ENCODE measurements at regions not wholly inside any gene's neighbourhood (a gene's known extent, or its start where the extent isn't known, plus 50 kb on each side); places are given as distances from the start of the nearest gene placed in this dataset.

DNA sequence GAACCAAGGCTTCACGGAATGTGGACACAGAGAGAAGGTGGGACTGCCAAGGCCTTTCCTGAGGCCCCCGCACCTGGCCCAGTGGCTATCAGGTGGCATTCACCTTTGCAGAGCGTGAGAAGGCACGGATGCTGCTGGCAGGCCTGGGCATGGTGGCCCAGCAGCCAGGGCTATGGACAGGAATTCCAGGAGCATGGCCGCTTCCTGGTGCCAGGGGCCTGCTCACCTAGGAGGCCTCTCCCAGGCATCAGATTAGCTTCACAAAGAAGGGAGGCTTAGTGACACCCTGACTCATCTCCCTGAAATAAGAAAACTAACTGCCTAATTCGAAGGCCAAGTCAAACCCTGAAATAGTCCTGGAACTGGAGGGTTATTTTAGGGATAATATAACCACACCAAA, 155.8 kb downstream of the TEX29 start:
- DNase-seq (ENCODE audit: low spot score): no peak

DNA sequence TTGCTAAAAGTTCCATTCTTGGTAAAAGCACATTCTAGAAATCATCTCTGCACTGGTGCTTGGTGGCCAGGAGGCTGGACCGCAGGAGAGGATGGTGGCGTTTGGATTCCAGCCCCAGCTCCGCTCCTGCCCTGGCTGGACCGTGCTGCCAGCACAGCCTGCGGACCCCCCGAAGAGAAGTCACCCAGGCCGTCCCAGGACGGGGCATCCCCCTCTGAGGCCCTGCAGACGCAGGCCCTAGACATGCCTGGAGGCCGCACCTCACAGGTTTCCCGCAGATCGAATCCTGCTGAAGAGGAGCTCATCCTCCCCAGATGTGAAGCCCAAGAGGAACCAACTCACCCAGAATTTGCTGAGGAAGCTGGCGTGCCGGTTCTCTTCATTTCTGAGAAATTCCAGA, 159.0 kb downstream of the TEX29 start:
- DNase-seq (ENCODE audit: low spot score): no peak

DNA sequence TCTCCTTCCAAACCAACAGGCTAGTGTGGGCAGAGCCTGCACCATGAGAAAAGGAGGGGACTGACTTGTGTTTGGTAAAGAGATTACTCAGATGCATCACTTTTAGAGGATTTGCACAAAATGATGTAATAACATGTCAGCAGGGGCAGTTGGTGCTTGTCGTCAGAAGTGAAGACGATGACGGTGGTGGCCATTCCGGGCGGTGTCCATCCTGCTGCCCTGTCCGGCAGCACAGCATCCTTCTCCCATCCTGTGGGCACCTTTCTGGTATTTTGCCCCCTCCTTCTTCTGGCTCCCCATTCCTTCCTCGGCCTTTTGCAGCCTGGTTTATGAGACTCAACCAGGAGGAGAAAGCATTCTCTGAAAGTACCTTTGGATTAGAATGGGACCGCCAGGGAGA, 160.1 kb downstream of the TEX29 start:
- DNase-seq (ENCODE audit: low spot score): no peak

DNA sequence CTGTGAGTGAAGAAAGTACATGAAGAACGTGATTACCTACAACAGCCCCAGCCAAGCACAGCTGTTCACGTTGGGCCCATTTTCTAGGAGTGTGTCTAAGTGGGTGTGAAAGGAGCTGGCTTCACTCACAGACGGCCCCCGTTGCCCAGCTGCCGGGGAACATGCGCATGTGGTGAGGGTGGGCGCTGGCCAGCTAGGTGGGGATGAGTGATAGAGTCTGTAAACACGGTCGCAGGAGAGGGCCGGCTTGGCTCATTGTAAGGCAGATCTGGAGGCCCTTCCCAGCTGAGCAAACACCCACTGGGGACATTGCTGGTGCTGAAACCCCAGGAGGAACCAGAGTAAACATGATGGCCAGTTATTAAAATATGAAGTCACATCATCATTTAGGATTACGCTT, 160.5 kb downstream of the TEX29 start:
- DNase-seq (ENCODE audit: low spot score): no peak

DNA sequence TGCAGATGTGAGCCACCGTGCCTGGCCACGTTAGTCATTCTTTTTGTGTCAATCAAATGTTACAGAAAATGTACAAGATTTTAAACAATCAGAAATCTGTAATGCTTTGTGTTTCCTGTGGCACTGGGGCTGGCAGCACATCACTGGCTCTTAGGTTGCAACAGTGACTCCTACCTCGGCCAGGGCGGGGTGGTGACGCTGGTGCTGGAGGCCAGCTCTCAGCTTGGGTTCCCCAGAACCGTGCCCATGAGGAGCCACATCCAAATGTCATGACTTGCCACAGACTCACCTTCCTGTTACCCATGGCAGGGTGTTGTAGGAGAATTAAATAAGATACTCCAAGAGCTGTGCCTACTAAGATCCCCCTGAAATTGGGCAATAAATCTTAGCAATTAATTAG, 161.7 kb downstream of the TEX29 start:
- DNase-seq (ENCODE audit: low spot score): no peak

DNA sequence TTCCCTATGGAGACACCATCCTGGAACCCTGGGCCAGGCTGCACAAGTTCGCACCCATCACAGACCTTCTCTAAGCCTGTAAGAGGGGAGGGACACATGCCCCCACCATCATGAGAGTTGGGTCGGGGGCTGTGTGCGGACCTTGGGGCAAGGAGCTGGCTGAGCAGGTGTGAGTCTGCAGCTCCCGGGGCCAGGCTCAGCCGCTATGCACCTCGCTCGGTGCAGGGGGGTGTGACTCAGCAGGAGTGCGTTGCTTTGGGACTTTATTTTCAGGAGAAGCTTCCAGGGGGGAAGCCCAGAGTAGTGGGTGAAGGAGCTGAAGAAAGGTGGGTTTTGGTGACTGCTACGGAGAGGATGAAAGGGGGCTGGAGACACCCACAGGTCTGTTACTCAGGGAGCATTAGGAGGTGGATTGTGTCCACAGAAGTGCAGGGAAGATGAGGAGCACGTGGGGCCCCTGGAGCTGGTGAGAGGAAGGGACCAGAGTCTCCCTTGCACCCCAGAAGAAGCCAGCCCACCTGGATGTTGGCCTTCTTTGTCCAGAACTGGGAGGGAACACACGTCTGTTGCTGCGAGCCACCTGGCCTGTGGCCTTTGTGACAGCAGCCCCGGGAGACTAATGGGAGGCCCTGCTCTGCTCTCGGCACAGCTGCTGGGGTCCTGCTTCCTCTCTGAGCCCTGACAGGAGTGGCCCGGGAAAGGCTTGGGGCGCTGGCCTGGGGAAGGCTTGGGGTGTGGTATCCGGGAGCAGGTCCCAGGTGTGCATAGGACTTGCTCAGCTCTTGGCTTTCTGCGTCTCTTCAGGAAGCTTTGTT, 162.6 kb downstream of the TEX29 start:
- no peak for DNase-seq (ENCODE audit: low spot score)

DNA sequence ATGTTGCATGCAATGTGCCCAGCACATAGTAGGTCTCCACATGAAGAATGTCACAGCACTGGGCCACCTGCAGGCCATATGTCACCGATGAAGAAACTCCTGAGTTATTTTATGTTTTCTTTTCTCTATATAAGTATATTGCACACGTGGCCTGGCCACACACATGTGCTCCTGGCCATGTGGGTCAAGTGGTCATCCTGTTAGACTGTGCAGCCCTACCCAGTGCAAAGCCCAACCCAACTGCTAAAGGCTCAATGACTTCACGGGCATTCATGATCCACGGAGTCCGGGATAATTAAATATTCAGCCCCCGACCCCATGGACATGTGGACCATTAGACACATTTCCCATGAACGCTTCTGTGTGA, 163.2 kb downstream of the TEX29 start:
- no peak for DNase-seq (ENCODE audit: low spot score)

DNA sequence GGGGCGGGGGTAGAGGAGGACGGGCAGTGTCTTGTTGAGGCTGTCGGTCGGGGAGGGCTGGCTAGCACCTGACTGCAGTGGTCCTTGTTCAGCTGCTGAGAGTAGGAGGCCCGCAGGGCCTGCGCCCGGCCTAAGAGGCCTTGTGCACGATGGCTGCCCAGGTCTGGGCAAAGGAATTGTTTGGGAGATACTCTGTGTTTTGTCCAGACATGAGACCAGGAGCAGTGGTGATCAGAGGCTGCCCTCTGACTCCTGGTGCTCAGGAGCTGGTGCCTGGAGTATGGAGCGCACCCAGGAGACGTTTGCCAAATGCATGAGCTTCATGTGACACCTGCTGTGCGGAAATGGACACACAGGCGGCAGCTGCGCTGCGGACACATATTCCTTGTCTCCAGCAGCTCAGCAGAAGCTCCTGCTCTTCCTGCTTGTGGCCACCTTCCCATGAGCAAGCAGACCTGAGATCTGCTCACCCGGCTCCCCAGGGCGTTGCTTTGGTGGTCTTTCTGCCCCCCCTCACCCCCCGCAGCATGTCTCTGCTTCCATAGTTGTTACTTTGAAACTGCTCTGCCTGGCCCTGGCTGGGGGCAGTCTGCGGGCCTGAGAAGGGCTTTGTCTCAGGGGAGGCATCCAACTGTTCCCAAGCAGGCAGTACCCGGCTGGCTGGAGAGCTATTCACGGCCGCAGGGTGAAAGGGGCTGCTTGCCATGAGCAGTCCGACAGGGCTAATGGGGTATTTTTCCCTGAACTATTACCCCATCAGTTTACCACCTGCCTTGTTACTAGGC, 163.9 kb downstream of the TEX29 start:
- no peak for DNase-seq (ENCODE audit: low spot score)

DNA sequence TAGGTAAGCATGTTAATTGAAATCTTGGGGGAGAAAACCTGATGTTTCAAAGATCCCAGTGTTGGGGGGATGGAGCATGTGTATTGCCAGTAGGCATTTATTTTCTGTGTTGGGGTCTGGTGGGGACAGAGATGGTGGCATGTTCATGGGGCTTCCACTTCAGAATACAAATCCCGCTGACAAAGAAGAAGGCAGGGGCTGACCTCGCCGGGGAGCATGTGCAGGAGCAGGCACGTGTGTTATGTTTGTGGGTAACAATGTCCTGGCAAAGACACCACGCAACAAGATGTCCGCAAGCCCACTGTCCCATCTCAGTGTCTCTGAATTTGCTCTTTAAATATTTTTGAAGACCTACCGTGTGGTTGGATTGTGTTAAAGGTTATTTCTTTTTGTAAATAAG, 164.5 kb downstream of the TEX29 start:
- DNase-seq (ENCODE audit: low spot score): no peak

DNA sequence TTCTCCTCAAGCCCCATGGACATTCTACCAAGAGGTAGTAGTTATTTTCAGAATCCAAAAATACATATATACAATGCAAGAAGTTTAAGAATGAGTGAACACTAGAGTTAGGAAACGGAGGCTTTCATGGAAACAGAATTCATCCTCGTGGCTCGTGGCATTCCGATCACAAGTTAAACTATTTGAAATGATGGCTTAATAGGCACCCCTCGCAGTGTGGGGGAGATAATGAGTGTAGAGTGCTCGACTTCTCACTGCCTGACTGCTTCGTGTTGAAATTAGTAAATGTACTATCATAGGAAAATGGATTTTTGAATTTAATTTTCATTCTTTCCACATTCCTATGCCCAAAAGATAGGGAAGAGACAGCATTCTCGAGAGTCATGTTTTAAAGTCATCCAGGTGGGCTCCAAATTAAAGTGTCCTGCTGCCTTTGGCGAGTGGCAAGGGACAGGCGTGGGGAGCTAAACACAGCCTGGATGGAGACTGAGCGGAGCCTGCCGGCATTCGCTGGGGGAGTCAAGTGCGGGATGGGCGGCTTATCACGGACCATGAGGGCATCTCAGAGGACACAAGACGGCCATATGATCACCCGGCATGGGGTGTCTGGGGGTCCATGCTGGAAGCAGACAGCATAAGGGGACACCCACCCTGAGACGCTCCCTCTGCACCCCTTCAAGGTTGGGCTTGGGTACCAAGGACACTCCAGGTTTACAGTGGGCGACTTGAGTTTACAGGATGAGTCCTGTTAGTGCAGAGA, 165.2 kb downstream of the TEX29 start:
- no peak for DNase-seq (ENCODE audit: low spot score)

DNA sequence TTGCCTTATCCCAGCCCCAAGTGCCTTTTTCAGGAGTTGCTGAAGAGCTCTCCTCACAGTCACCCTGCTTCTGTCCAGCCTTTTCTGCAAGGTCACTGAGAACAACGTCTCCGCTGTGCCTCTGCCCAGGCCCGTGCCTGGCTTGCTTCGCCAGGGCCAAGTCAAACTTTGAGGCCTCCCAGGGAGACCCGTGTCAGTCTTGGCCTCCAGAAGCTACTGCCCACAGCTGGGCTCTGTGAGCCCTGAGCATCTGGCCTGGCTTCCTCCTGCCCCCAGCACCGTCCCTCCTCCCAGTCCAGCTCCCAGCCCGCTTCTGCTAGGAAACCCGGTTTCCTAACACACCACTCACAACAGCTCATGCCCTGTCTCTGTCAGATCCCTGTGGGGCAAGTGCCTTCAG, 165.9 kb downstream of the TEX29 start:
- no peak for DNase-seq (ENCODE audit: low spot score)

DNA sequence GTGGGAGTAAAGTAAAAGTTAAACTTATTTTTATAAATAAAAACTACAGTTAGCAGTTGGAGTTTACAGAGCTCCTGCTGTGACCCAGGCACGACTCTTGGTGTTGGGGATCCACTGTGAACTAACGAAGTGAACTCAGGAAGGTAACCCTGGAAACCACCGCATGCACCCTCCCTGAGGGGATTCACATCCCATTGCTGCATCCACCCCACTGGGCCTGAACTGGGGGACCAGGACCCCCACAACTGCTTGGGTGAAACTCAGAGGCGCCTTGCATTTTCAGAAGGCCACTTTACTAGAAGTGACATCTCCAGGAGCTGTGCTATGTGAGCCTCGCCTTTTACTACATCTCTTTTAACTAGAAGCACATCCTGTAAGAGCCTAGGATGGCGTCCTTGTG, 166.4 kb downstream of the TEX29 start:
- no peak for DNase-seq (ENCODE audit: low spot score)

DNA sequence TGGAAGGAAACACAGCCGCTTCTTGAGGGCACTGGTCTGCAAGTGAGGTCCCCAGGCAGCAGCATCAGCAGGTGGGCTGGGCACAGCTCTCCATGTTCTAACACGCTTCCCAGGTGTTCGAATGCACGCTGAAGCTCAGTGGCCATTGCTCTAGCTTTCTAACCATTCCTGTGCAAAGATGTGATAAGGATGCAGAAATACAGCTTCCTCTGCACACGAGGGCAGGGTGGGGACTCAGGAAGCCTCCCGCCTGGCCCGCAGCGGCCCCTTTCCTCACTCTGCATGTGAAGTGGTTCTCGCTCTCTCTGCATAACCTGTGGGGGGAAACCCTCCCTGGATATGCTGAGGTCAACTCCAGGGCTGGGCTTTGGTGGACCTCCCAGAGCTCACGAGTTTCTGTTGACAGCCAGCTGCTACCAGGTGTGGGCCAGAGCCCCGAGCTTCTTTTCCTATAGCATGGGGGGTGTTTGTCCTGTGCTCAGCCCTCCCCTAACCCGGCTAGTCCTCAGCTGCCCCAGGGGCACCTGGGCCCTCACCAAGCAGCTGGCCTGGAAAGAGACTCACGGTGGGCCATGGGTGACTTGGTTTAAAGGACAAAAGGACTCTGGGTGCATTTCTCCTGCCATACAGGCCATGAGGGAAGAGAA, 168.2 kb downstream of the TEX29 start:
- no peak for DNase-seq (ENCODE audit: low spot score)

DNA sequence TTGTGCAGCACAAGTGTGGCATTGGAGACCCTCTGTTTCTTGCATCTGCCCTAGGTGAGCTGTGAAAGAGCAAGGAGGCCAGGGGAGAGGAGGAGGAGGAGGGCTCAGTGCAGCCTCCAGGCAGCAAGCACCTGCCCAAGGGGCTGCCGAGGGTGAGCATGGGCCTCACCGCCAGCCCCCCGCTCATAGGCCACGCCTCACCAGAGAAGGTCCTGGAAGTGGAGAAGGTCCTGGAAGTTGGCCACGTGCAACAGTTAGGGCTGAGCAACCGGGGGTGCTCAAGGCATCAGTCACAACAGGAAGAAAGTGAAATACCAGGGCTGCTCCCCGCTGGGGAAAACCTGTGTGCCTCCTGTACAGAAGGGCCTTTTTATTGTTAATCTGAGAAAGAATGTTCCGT, 168.9 kb downstream of the TEX29 start:
- no peak for DNase-seq (ENCODE audit: low spot score)

DNA sequence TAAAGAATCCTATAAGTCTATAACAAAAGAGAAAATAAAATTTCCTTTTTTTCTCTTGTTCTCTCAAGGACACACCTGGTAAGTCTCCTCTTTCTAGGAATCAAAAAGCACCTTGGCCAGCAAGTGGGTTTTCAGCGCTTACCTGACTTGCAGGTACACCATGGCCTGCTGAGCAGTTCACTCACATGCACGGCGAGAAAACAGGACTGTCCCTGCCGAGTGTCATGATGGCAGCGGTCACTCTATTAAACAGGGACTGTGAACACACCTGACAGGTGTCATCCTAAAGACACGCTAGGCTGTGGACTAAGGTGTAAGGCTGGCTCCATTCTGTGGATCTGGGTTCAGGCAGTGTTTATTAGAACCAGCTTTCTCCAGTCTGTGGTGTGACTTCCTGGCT, 170.2 kb downstream of the TEX29 start:
- DNase-seq (ENCODE audit: low spot score): no peak

DNA sequence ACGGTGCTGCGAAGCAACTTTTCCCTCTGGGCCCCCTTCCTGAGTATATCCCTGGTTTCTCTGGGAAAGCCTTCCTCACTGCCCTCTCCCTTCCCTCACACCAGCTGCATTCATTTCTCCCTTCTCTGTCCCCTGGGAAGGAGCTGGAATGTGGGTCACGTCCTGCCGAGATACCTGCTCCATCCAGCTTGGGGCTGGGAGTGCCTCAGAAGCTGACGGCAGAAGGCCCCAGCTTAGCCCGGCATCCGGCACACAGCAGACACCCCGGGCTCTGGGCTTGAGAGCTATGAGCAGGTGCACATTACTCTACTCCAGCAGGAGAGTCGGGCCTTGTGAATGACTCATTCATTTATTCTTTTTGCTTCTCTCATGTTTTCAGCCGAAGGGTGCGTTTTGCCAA, 170.6 kb downstream of the TEX29 start:
- DNase-seq (ENCODE audit: low spot score): no peak

DNA sequence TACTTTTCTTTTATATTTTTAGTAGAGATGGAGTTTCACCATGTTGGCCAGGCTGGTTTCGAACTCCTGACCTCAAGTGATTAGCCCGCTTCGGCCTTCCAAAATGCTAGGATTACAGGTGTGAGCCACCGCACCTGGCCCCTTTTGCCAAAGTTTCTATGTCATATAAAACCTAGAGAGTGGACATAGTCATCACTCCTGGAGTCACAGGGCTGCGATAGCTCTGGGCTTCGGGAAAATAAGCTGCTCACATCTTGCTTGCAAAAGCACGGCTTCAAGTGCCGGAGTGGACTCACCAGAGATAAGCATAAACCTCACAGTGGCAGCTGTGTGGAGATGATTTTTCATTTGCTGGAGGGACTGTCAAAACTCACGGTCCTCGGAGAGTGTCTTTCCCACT, 171.2 kb downstream of the TEX29 start:
- no peak for DNase-seq (ENCODE audit: low spot score)

DNA sequence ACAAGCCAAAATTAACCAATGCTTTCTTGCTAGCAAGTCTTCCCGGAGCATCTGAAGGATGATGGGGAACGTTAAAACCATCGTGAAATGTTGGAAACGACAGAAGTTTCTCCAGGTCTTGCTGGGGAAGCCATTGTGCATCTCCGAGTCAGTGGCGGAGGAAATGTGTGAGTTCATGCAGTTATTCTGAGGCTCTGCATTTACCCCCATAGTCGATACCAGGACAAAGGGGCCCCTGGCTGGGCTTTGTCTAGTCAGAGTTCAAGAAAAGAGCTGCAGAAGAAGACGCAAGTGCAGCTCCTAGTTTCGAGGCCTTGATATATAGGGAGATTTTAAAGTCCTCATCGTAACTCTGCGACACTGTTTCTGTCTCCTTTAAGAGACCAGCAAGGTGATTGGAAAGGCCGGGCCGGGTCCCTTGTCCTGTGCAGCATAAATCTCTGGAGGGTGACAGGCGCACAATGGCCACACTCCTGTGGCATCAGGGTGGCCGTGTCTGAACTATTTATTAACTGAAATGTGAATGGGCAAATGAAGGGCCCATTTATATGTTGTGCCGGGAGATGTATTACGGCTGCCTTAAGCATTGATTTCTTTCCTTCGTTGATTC, 172.0 kb downstream of the TEX29 start:
- DNase-seq (ENCODE audit: low spot score): no peak

DNA sequence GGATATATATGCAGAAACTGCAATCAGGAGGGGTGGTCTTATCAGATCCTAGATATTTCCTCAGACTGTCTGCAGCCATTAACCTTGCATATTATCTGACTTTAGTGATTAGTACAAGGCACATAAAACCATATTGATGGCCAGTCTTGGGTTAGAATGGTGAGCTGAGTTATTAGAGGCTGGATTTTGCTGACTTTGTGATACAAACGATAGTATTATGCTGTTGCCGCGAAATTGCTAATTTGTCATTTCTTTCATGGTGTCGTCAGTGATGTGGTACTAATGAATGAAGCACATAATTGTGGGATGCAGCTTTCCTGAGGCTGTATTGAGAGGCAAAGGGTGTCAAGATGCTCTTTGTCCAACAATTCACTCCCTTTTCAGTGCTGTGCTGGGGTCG, 172.5 kb downstream of the TEX29 start:
- no peak for DNase-seq (ENCODE audit: low spot score)

DNA sequence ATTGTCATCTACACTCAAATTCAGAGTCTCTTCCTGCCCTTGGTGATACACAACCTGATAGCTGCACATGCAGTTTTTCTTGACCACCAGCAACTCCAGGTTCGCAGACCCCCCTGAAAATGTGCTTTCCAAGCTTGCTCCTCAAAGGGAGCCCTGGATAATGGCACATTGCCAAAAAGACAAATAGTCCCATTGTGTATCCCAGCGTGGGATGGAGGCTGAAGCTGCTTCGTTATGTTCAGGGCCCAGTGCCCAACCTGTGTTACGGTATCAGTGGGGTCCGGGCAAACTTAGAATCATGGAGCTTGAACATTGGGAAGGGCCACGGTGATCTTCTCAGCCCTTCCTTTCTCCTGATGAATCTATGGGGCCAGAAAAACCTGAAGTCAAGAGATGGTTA, 173.0 kb downstream of the TEX29 start:
- no peak for DNase-seq (ENCODE audit: low spot score)

DNA sequence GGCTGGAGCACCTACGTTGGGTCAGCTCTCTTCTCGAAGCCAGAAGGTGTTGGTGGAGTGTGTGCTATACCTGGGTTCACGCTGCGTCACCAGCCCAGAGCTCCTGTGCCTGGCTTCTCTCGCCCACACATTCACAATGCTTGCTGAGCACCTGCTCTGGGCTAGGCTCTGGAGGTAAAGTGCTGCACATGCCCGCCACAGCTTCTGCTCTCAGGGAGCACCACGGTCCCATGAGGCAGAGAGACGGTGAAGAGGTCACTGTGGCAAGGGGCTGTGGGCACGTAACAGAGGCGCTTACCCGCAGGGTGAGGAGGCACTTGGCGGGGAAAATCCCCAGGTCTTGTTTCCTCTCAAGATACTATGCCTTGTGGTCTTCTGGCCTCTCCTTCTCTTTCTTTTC, 174.2 kb downstream of the TEX29 start:
- DNase-seq (ENCODE audit: low spot score): no peak

Measured in globus pallidus (tissue), 1 donor.